H1 (cell line): ENCODE measurements at regions not wholly inside any gene's neighbourhood (a gene's known extent, or its start where the extent isn't known, plus 50 kb on each side); places are given as distances from the start of the nearest gene placed in this dataset.

ENCODE experiments used
- BACH1 ChIP-seq: IDR thresholded peaks from 2 replicates; pipeline ENCODE4 v1.6.1; 2012; ENCODE audit warnings: low read length, improper control_type of control experiment
- BCL11A ChIP-seq, 2 experiments: IDR thresholded peaks; one replicate each; pipeline ENCODE4 v1.6.1; 2011; ENCODE audit warnings: low read depth in 2 of 2, low read length in 2 of 2, mild to moderate bottlenecking in 2 of 2
- POU5F1 ChIP-seq: IDR thresholded peaks from 2 replicates; pipeline ENCODE4 v1.6.1; 2011; ENCODE audit warnings: low read depth, mild to moderate bottlenecking, low read length, moderate library complexity
- SUZ12 ChIP-seq: fragments of 200-600 bp; sonication (generic); IDR thresholded peaks from 2 replicates; pipeline ENCODE4 v1.6.1; 2012; ENCODE audit warnings: mild to moderate bottlenecking, inconsistent platforms, low read length, moderate library complexity, mixed read lengths
- TEAD4 ChIP-seq: IDR thresholded peaks from 2 replicates; pipeline ENCODE4 v1.6.1; 2012; ENCODE audit warnings: low read depth, low read length, inconsistent platforms, mixed read lengths
- YY1 ChIP-seq: IDR thresholded peaks from 2 replicates; pipeline ENCODE4 v1.6.1; 2011; ENCODE audit warnings: low read depth, mild to moderate bottlenecking, low read length

GRCh38 chr7:91674470-91674869, 206.0 kb downstream of the MTERF1 start (continued):
- TF ChIP-seq SUZ12 (no peak), POU5F1 (no peak), YY1 (no peak), TEAD4 (no peak), BACH1 (no peak), BCL11A (IDR thresholded peaks at IDR 0.05; ENCODE audit: low read depth in 2 of 2, low read length in 2 of 2) (no peak)
- TF ChIP-seq, all 59 proteins: peak for 0
